Hepatocyte (in vitro differentiated cells): ENCODE measurements at regions not wholly inside any gene's neighbourhood (a gene's known extent, or its start where the extent isn't known, plus 50 kb on each side); places are given as distances from the start of the nearest gene placed in this dataset.
"Not testable (repeated sequence)": the region's sequence is repeated elsewhere in the genome, so short reads cannot be mapped to it uniquely, and the experiment has no call there.

Source experiments
- DNase-seq: peaks from one replicate; pipeline ENCODE4 v3.0.0-alpha.2; 2016; ENCODE audit warnings: low spot score
- H2AFZ ChIP-seq: fragments of 200-600 bp; sonication (generic); 2 replicates; pipeline ENCODE4 v1.6.0; 2016; ENCODE audit warnings: antibody characterized with exemption, mild to moderate bottlenecking
- H3K27ac ChIP-seq: fragments of 200-600 bp; sonication (generic); 2 replicates; pipeline ENCODE4 v1.5.1; 2016; ENCODE audit warnings: mild to moderate bottlenecking
- H3K27me3 ChIP-seq: fragments of 200-600 bp; sonication (generic); 2 replicates; pipeline ENCODE4 v1.6.1; 2016
- H3K36me3 ChIP-seq: fragments of 200-600 bp; sonication (generic); replicated peaks from 2 replicates; pipeline ENCODE4 v1.5.1; 2016; ENCODE audit warnings: low read depth; ENCODE audit not compliant: insufficient read depth
- H3K4me1 ChIP-seq: fragments of 200-600 bp; sonication (generic); 2 replicates; pipeline ENCODE4 v1.5.1; 2016; ENCODE audit warnings: mild to moderate bottlenecking, moderate library complexity; ENCODE audit not compliant: insufficient read depth
- H3K4me2 ChIP-seq: fragments of 200-600 bp; sonication (generic); 2 replicates; pipeline ENCODE4 v1.6.0; 2016
- H3K4me3 ChIP-seq: fragments of 200-600 bp; sonication (generic); 2 replicates; pipeline ENCODE4 v1.5.1; 2016; ENCODE audit warnings: mild to moderate bottlenecking
- H3K79me2 ChIP-seq: fragments of 200-600 bp; sonication (generic); 2 replicates; pipeline ENCODE4 v1.6.0; 2017; ENCODE audit warnings: mild to moderate bottlenecking
- H3K9me2 ChIP-seq: fragments of 200-600 bp; sonication (generic); replicated peaks from 2 replicates; pipeline ENCODE4 v1.6.0; 2017; ENCODE audit warnings: mild to moderate bottlenecking; ENCODE audit not compliant: insufficient read depth
- H3K9me3 ChIP-seq: fragments of 200-600 bp; sonication (generic); 2 replicates; pipeline ENCODE4 v1.5.1; 2016; ENCODE audit warnings: low read depth, mild to moderate bottlenecking
- H4K20me1 ChIP-seq: fragments of 200-600 bp; sonication (generic); 2 replicates; pipeline ENCODE4 v1.6.0; 2016; ENCODE audit warnings: mild to moderate bottlenecking; ENCODE audit not compliant: insufficient read depth, poor library complexity, severe bottlenecking
- CTCF ChIP-seq: fragments of 200-600 bp; sonication (generic); IDR thresholded peaks from 2 replicates; pipeline ENCODE4 v1.5.1; 2016; ENCODE audit warnings: antibody characterized with exemption, mild to moderate bottlenecking; ENCODE audit not compliant: poor library complexity
- EZH2 ChIP-seq: fragments of 200-600 bp; sonication (generic); IDR thresholded peaks from 2 replicates; pipeline ENCODE4 v1.6.1; 2016; ENCODE audit warnings: antibody characterized with exemption, mild to moderate bottlenecking, borderline replicate concordance
- EZH2phosphoT487 ChIP-seq: fragments of 200-600 bp; sonication (generic); IDR thresholded peaks from one replicate; pipeline ENCODE4 v1.6.1; 2018; ENCODE audit warnings: antibody characterized with exemption, mild to moderate bottlenecking, low read depth, moderate library complexity; ENCODE audit not compliant: unreplicated experiment, severe bottlenecking
- WGBS: methylation state at CpG from one replicate; pipeline ENCODE4 v1.1.6; 2016; ENCODE audit warnings: low lambda C conversion rate; ENCODE audit errors: missing lambda C conversion rate; 5-methylcytosine and 5-hydroxymethylcytosine counted together

- H4K20me1 ChIP-seq, result no peaks in the 10 kb centered on the region
- H3K36me3 ChIP-seq, result no peaks in the 10 kb centered on the region
- H3K27ac ChIP-seq, result no peak overlapping the region
- no peak overlapping the region for H3K4me2 ChIP-seq
- no peak overlapping the region for H3K4me3 ChIP-seq
- no peaks in the 10 kb centered on the region for H3K9me2 ChIP-seq
- WGBS, result 95% methylated on average over 8 of the region's 8 CpGs
- H3K79me2 ChIP-seq, result no peaks in the 10 kb centered on the region
- H3K9me3 ChIP-seq, result no peaks in the 10 kb centered on the region
- no peaks in the 10 kb centered on the region for H3K27me3 ChIP-seq
- no peak overlapping the region for H2AFZ ChIP-seq
- no peaks in the 10 kb centered on the region for H3K4me1 ChIP-seq
- no peak for DNase-seq
- TF ChIP-seq EZH2 (no peak), CTCF (no peak), EZH2phosphoT487 (no peak)
Measured at GRCh38 chr10:130354573-130354954, 218.4 kb downstream of the GLRX3 start.

- no peak overlapping the region for H3K4me2 ChIP-seq
- TF ChIP-seq CTCF, result no peak
- no peak for TF ChIP-seq EZH2
- TF ChIP-seq EZH2phosphoT487, result no peak
- no peaks in the 10 kb centered on the region for H3K4me1 ChIP-seq
- H3K9me3 ChIP-seq, result no peaks in the 10 kb centered on the region
- no peaks in the 10 kb centered on the region for H3K27me3 ChIP-seq
- H3K9me2 ChIP-seq, result no peaks in the 10 kb centered on the region
- H2AFZ ChIP-seq, result no peak overlapping the region
- WGBS, result 87% methylated on average over 20 of the region's 20 CpGs
- no peak for DNase-seq
- H3K79me2 ChIP-seq, result no peaks in the 10 kb centered on the region
- H3K27ac ChIP-seq, result no peak overlapping the region
- H4K20me1 ChIP-seq, result no peaks in the 10 kb centered on the region
- H3K36me3 ChIP-seq, result no peaks in the 10 kb centered on the region
- no peak overlapping the region for H3K4me3 ChIP-seq
Measured at GRCh38 chr10:130354976-130355795, 219.0 kb downstream of the GLRX3 start.

GRCh38 chr10:130356429-130356828 is 220.2 kb downstream of the GLRX3 start:
- not testable (repeated sequence) for H3K9me2 ChIP-seq, H2AFZ ChIP-seq, DNase-seq, H4K20me1 ChIP-seq, H3K36me3 ChIP-seq, H3K4me1 ChIP-seq, H3K27me3 ChIP-seq, H3K27ac ChIP-seq, H3K9me3 ChIP-seq, H3K4me3 ChIP-seq, H3K79me2 ChIP-seq, H3K4me2 ChIP-seq
- 89% methylated on average over 23 of the region's 23 CpGs for WGBS

GRCh38 chr10:130357226-130357625 is 221.0 kb downstream of the GLRX3 start:
- H3K9me2 ChIP-seq, result no peaks in the 10 kb centered on the region
- no peaks in the 10 kb centered on the region for H3K36me3 ChIP-seq
- H3K27ac ChIP-seq, result no peak overlapping the region
- WGBS, result 92% methylated on average over 9 of the region's 9 CpGs
- no peak for TF ChIP-seq EZH2phosphoT487
- TF ChIP-seq EZH2, result no peak
- no peak for TF ChIP-seq CTCF
- H3K4me2 ChIP-seq, result no peak overlapping the region
- H3K79me2 ChIP-seq, result no peaks in the 10 kb centered on the region
- peaks cover 5% of the 10 kb centered on the region for H3K4me1 ChIP-seq
- H2AFZ ChIP-seq, result no peak overlapping the region
- no peak overlapping the region for H3K4me3 ChIP-seq
- H3K27me3 ChIP-seq, result no peaks in the 10 kb centered on the region
- no peaks in the 10 kb centered on the region for H3K9me3 ChIP-seq
- no peak for DNase-seq
- H4K20me1 ChIP-seq, result no peaks in the 10 kb centered on the region
